ENCODE measurements at regions not wholly inside any gene's neighbourhood (a gene's known extent, or its start where the extent isn't known, plus 50 kb on each side); places are given as distances from the start of the nearest gene placed in this dataset.

DNA sequence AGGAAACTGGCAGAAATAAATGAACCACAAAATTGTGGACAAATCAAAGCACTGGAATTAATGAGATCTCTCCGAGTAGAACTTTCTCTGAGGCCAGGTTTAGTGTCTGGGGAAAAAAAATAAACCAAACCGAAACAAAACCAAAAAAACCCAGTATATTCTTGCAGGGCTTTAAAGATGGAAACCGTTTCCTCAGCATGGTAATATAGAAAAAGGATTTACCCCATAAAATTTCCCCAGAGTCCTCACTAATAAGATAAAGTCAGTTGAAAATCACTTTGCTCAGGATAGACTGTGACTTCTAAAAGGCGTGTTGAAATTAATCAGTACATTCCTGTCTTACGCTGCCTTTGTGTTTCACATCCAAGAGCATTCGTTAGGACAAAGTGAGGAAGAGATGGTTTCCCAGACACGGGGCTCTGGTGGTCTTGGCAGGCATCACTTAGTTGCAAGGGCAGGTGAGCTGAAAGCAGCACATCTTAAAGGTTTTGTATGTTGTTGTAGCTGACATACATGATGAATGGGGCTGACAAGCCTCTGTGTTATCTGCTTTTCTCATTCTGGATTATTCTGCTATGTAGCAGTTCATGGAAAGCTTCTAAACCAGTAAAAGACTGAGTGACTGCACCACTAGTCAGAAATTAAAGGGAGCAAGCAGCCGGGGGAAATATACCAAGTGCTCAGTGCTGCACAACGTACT is 85.2 kb upstream of the PRL start:
- H3K4me2 ChIP-seq = no peak overlapping the region
- H3F3A ChIP-seq (replicated peaks; ENCODE audit: insufficient read depth) = no peaks in the 10 kb centered on the region
- H4K20me1 ChIP-seq (ENCODE audit: insufficient read depth) = no peaks in the 10 kb centered on the region
- ChIA-PET POLR2A (no interaction called here), CTCF (no interaction called here)
- H3K9ac ChIP-seq = no peak overlapping the region
- no peaks in the 10 kb centered on the region for H3K9me2 ChIP-seq
- H3K27ac ChIP-seq (ENCODE audit: low read depth in 2 of 2, low read length in 1 of 2) = no peak overlapping the region
- DNase-seq = no peak
- TF ChIP-seq GABPA (IDR thresholded peaks at IDR 0.05; ENCODE audit: low read depth) = no peak
- TF ChIP-seq CHD2 (IDR thresholded peaks at IDR 0.05; ENCODE audit: low read length, partially characterized antibody) = no peak
- no peak for TF ChIP-seq POLR2AphosphoS5 (IDR thresholded peaks at IDR 0.05; ENCODE audit: low read depth, low read length)
- TF ChIP-seq RXRA (IDR thresholded peaks at IDR 0.05; ENCODE audit: borderline replicate concordance, low read depth) = no peak
- no peak for TF ChIP-seq JUND (IDR thresholded peaks at IDR 0.05)
- no peaks in the 10 kb centered on the region for H3K36me3 ChIP-seq (replicated peaks in 1 of 2; ENCODE audit: control insufficient read depth in 1 of 2, insufficient read depth in 2 of 2, low read length in 1 of 2)
- H3K4me3 ChIP-seq (ENCODE audit: low read depth in 2 of 2, low read length in 1 of 2) = no peak overlapping the region
- no peaks in the 10 kb centered on the region for H3K79me2 ChIP-seq (ENCODE audit: insufficient read depth)
- H2AFZ ChIP-seq (ENCODE audit: low read depth) = no peak overlapping the region
- no peaks in the 10 kb centered on the region for H3K4me1 ChIP-seq (ENCODE audit: control insufficient read depth in 1 of 2, insufficient read depth in 2 of 2, low read depth in 1 of 2, low read length in 1 of 2)
- no peaks in the 10 kb centered on the region for H3K27me3 ChIP-seq (ENCODE audit: insufficient read depth)
- H3K9me3 ChIP-seq = no peaks in the 10 kb centered on the region
- 88% methylated on average over 8 of the region's 9 CpGs for WGBS (ENCODE audit: low lambda C conversion rate)

GRCh38 chr6:22383016-22383415 is 86.2 kb upstream of the PRL start:
- DNase-seq = no peak
- no peaks in the 10 kb centered on the region for H4K20me1 ChIP-seq (ENCODE audit: insufficient read depth)
- WGBS (ENCODE audit: low lambda C conversion rate) = 83% methylated on average over 6 of the region's 6 CpGs
- ChIA-PET CTCF (no interaction called here), POLR2A (no interaction called here)
- H3K9ac ChIP-seq = no peak overlapping the region
- H3K27me3 ChIP-seq (ENCODE audit: insufficient read depth) = no peaks in the 10 kb centered on the region
- no peak overlapping the region for H3K4me3 ChIP-seq (ENCODE audit: low read depth in 2 of 2, low read length in 1 of 2)
- H3F3A ChIP-seq (replicated peaks; ENCODE audit: insufficient read depth) = no peaks in the 10 kb centered on the region
- no peak overlapping the region for H2AFZ ChIP-seq (ENCODE audit: low read depth)
- no peak overlapping the region for H3K4me2 ChIP-seq
- H3K9me3 ChIP-seq = no peaks in the 10 kb centered on the region
- H3K79me2 ChIP-seq (ENCODE audit: insufficient read depth) = no peaks in the 10 kb centered on the region
- H3K27ac ChIP-seq (ENCODE audit: low read depth in 2 of 2, low read length in 1 of 2) = no peak overlapping the region
- TF ChIP-seq CTCF (IDR thresholded peaks at IDR 0.05) (no peak), PBX3 (IDR thresholded peaks at IDR 0.05) (peak; percentile 13; the same call in 1 of the 2 replicates), FOSL2 (IDR thresholded peaks at IDR 0.05; ENCODE audit: borderline replicate concordance, low read depth) (no peak)
- H3K9me2 ChIP-seq = no peaks in the 10 kb centered on the region
- no peaks in the 10 kb centered on the region for H3K4me1 ChIP-seq (ENCODE audit: control insufficient read depth in 1 of 2, insufficient read depth in 2 of 2, low read depth in 1 of 2, low read length in 1 of 2)
- no peaks in the 10 kb centered on the region for H3K36me3 ChIP-seq (replicated peaks in 1 of 2; ENCODE audit: control insufficient read depth in 1 of 2, insufficient read depth in 2 of 2, low read length in 1 of 2)

DNA sequence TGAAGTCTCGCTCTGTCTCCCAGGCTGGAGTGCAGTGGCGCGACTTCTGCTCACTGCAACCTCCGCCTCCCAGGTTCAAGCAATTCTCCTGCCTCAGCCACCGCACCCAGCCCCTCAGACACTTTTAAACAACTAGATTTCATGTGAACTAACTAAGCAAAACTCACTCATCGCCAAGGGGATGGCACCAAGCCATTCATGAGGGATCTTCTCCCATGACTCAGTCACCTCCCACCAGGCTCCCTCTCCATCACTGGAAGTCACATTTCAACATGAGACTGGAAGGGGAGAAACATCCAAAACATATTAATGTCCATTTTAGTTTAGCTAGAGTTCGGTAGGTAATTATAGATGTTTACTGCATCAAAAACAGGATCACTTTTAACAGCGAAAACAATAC is 95.9 kb upstream of the PRL start:
- no peak overlapping the region for H3K4me3 ChIP-seq (ENCODE audit: low read depth in 2 of 2, low read length in 1 of 2)
- no peaks in the 10 kb centered on the region for H3K36me3 ChIP-seq (replicated peaks in 1 of 2; ENCODE audit: control insufficient read depth in 1 of 2, insufficient read depth in 2 of 2, low read length in 1 of 2)
- no peaks in the 10 kb centered on the region for H3K79me2 ChIP-seq (ENCODE audit: insufficient read depth)
- H3K27ac ChIP-seq (ENCODE audit: low read depth in 2 of 2, low read length in 1 of 2) = no peak overlapping the region
- H2AFZ ChIP-seq (ENCODE audit: low read depth) = no peak overlapping the region
- no peak overlapping the region for H3K9ac ChIP-seq
- no peaks in the 10 kb centered on the region for H3K9me3 ChIP-seq
- ChIA-PET POLR2A (no interaction called here), CTCF (no interaction called here)
- 88% methylated on average over 8 of the region's 8 CpGs for WGBS (ENCODE audit: low lambda C conversion rate)
- H3F3A ChIP-seq (replicated peaks; ENCODE audit: insufficient read depth) = no peaks in the 10 kb centered on the region
- H4K20me1 ChIP-seq (ENCODE audit: insufficient read depth) = no peaks in the 10 kb centered on the region
- no peaks in the 10 kb centered on the region for H3K9me2 ChIP-seq
- no peak overlapping the region for H3K4me2 ChIP-seq
- H3K4me1 ChIP-seq (ENCODE audit: control insufficient read depth in 1 of 2, insufficient read depth in 2 of 2, low read depth in 1 of 2, low read length in 1 of 2) = no peaks in the 10 kb centered on the region
- no peaks in the 10 kb centered on the region for H3K27me3 ChIP-seq (ENCODE audit: insufficient read depth)
- DNase-seq = no peak
- TF ChIP-seq YY1 (IDR thresholded peaks at IDR 0.05; ENCODE audit: low read depth) (no peak), ELF1 (IDR thresholded peaks at IDR 0.05) (no peak), FOSL2 (IDR thresholded peaks at IDR 0.05; ENCODE audit: borderline replicate concordance, low read depth) (no peak), RXRA (IDR thresholded peaks at IDR 0.05; ENCODE audit: borderline replicate concordance, low read depth) (no peak), FOXM1 (IDR thresholded peaks at IDR 0.05; ENCODE audit: low read depth) (no peak), FOXJ3 (CRISPR knock-in tag; IDR thresholded peaks at IDR 0.05) (no peak), CHD2 (IDR thresholded peaks at IDR 0.05; ENCODE audit: low read length, partially characterized antibody) (no peak), GATA2 (CRISPR knock-in tag; IDR thresholded peaks at IDR 0.05) (no peak), NRF1 (IDR thresholded peaks at IDR 0.05; ENCODE audit: low read depth, low read length) (no peak)
- TF ChIP-seq, protein P1, sequence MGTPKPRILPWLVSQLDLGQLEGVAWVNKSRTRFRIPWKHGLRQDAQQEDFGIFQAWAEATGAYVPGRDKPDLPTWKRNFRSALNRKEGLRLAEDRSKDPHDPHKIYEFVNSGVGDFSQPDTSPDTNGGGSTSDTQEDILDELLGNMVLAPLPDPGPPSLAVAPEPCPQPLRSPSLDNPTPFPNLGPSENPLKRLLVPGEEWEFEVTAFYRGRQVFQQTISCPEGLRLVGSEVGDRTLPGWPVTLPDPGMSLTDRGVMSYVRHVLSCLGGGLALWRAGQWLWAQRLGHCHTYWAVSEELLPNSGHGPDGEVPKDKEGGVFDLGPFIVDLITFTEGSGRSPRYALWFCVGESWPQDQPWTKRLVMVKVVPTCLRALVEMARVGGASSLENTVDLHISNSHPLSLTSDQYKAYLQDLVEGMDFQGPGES (IDR thresholded peaks at IDR 0.05; ENCODE audit: low read depth, low read length) = no peak
